Cardiac muscle cell (in vitro differentiated cells and primary cell): ENCODE measurements at regions not wholly inside any gene's neighbourhood (a gene's known extent, or its start where the extent isn't known, plus 50 kb on each side); places are given as distances from the start of the nearest gene placed in this dataset.

Source experiments
- DNase-seq, 2 donors: peaks; one replicate each; pipeline versions ENCODE4 v3.0.0 to v3.0.0-alpha.2; 2010 to 2017; ENCODE audit warnings: low read depth in 1 of 2, low spot score in 1 of 2
- H3K27ac ChIP-seq: fragments of 200-600 bp; sonication (generic); 2 replicates; pipeline ENCODE4 v1.5.1; 2016
- H3K27me3 ChIP-seq: fragments of 200-600 bp; sonication (generic); 2 replicates; pipeline ENCODE4 v1.6.0; 2016; ENCODE audit warnings: control low read depth
- H3K36me3 ChIP-seq: fragments of 200-600 bp; sonication (generic); 2 replicates; pipeline ENCODE4 v1.5.1; 2016; ENCODE audit warnings: control low read depth
- H3K4me1 ChIP-seq: fragments of 200-600 bp; sonication (generic); 2 replicates; pipeline ENCODE4 v1.8.1; 2017; ENCODE audit warnings: low read depth, mild to moderate bottlenecking, mixed run types
- H3K4me3 ChIP-seq: fragments of 200-600 bp; sonication (generic); 2 replicates; pipeline ENCODE4 v1.5.1; 2016; ENCODE audit warnings: mild to moderate bottlenecking
- H3K9me3 ChIP-seq: fragments of 200-600 bp; sonication (generic); 2 replicates; pipeline ENCODE4 v1.5.1; 2017; ENCODE audit warnings: low read depth, mild to moderate bottlenecking, control low read depth
- TF ChIP-seq, protein P1 (sequence below): IDR thresholded peaks from 2 replicates; pipeline ENCODE4 v1.5.1; 2012; ENCODE audit warnings: low read depth, mild to moderate bottlenecking, low read length

DNA sequence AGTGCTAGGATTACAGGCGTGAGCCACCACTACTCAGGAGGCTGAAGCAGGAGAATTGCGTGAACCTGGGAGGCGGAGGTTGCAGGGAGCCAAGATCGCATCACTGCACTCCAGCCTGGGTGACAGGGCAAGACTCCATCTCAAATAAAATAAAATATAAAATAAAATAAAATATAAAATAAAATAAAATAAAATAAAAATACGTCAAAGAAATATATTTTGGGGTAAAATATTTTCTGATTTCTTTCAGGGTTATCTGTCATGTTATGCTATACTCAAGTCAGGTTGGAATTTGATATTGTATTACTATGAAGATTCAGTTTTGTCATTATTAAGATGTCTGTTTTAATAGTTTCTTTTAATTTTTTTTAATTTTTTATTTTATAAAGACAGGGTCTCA, 99.4 kb upstream of the GHITM start:
- H3K27me3 ChIP-seq, result no peaks in the 10 kb centered on the region
- no peak for DNase-seq
- no peak overlapping the region for H3K27ac ChIP-seq

DNA sequence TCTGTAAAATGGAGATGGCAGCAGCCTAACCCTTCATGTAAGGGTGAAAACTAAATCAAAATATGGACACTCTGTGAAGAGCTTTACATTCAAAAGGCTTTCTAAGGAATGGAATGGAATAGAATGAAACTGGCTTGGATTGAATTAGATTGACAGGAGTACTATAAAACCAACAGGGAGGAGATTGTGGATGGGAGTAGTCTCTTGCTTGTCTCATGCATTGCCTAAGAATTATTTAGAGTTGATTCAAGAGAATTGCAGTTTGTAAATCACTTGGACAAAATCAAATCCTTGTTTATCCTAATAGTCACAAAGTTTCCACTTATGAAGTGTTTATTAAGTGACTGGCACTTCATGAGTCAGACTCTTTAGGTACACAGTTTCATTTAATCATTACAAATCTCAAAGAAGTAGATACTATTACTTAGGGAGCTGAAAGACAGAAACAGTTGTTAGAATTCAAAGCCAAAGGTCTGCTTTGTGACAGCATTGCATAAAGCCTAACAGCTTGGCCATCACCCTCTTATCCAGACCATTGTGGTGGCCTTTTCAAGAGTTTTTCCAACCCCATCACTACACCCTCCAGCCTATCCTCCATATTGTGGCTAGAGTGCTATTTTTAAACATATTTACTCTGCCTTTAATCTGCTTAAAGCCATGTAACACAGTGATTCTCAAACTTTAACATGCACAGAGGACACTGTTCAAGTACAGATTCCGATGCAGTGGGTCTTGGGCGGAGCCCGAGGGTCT, 91.9 kb upstream of the GHITM start:
- H3K36me3 ChIP-seq, result no peaks in the 10 kb centered on the region
- H3K27me3 ChIP-seq, result no peaks in the 10 kb centered on the region
- no peaks in the 10 kb centered on the region for H3K4me1 ChIP-seq
- TF ChIP-seq, protein P1, sequence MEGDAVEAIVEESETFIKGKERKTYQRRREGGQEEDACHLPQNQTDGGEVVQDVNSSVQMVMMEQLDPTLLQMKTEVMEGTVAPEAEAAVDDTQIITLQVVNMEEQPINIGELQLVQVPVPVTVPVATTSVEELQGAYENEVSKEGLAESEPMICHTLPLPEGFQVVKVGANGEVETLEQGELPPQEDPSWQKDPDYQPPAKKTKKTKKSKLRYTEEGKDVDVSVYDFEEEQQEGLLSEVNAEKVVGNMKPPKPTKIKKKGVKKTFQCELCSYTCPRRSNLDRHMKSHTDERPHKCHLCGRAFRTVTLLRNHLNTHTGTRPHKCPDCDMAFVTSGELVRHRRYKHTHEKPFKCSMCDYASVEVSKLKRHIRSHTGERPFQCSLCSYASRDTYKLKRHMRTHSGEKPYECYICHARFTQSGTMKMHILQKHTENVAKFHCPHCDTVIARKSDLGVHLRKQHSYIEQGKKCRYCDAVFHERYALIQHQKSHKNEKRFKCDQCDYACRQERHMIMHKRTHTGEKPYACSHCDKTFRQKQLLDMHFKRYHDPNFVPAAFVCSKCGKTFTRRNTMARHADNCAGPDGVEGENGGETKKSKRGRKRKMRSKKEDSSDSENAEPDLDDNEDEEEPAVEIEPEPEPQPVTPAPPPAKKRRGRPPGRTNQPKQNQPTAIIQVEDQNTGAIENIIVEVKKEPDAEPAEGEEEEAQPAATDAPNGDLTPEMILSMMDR, result no peak
- H3K4me3 ChIP-seq, result no peak overlapping the region
- no peaks in the 10 kb centered on the region for H3K9me3 ChIP-seq
- no peak overlapping the region for H3K27ac ChIP-seq
- no peak for DNase-seq

More for the DNA sequence above, 99.4 kb upstream of the GHITM start:
- TF ChIP-seq, protein P1, result no peak
- Histone ChIP-seq H3K9me3 (no peaks in the 10 kb centered on the region), H3K4me1 (no peaks in the 10 kb centered on the region), H3K4me3 (no peak overlapping the region), H3K36me3 (no peaks in the 10 kb centered on the region)

DNA sequence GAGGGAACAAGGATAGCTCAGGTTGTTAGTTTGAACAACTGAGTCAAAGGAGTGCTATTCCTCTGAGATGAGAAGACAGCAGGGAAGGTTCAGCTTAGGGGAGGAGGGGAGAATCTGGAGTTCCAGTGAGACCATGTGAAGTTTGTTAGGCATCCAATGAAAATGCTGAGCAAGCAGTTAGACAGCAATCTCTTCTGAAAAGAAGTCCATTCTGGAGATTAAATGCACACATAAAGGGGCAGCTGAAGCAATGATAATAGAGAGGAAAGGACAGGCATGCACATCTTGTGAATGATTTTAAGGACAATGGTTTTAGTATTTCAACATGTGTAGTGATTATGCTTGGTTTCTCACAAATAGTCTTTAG, 89.7 kb upstream of the GHITM start:
- no peak for DNase-seq
- H3K4me3 ChIP-seq, result no peak overlapping the region
- no peak overlapping the region for H3K27ac ChIP-seq
- H3K27me3 ChIP-seq, result no peaks in the 10 kb centered on the region
- H3K36me3 ChIP-seq, result no peaks in the 10 kb centered on the region
- TF ChIP-seq, protein P1, result no peak
- no peaks in the 10 kb centered on the region for H3K4me1 ChIP-seq
- H3K9me3 ChIP-seq, result no peaks in the 10 kb centered on the region

DNA sequence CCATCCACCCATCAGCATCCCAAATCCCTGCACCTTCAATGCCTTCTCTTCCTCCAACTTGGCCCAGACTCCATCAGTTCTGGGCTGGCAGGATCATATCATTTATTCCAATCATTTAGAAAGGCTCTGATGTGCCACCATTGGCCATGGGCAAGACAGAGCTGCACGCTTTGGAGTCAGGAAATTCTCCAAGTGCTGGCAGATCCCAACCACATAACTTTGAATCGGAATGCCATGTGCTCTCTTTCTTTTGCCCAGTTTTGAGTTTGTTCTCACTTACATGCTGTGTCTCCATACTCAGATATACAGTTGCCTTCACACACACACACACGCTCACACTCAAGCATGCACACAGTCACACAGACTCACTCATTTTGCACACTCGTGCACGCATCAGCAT, 85.7 kb upstream of the GHITM start:
- Histone ChIP-seq H3K4me1 (no peaks in the 10 kb centered on the region), H3K27me3 (no peaks in the 10 kb centered on the region), H3K36me3 (no peaks in the 10 kb centered on the region), H3K27ac (no peak overlapping the region), H3K9me3 (no peaks in the 10 kb centered on the region), H3K4me3 (no peak overlapping the region)
- no peak for DNase-seq
- TF ChIP-seq, protein P1, result no peak

DNA sequence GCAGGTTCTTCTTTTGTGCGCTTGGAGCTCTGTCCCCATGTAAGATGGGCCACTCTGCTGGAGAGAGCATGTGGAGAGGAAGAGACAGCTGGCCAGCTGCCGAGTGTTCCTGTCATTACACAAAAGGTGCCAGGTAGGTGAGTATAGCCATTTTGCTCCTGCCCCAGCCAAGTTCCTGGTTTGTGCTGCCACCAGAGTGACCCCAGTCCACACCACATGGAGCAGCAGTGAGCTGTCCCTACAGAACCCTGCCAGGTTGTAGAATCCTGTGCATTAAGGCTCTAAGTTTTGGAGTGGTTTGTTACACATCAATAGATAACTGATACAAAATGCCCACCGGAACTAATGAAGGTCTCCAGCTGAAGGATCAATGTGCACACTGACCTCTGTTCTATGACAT, 84.6 kb upstream of the GHITM start:
- Histone ChIP-seq H3K27me3 (no peaks in the 10 kb centered on the region), H3K4me3 (no peak overlapping the region), H3K9me3 (no peaks in the 10 kb centered on the region), H3K4me1 (no peaks in the 10 kb centered on the region), H3K36me3 (no peaks in the 10 kb centered on the region), H3K27ac (no peak overlapping the region)
- TF ChIP-seq, protein P1, result no peak
- DNase-seq, result no peak
